NCI-H128 (cell line): ENCODE measurements at regions not wholly inside any gene's neighbourhood (a gene's known extent, or its start where the extent isn't known, plus 50 kb on each side); places are given as distances from the start of the nearest gene placed in this dataset.
"Not testable (repeated sequence)": the region's sequence is repeated elsewhere in the genome, so short reads cannot be mapped to it uniquely, and the experiment has no call there.

Experiments used
- DNase-seq: peaks from one replicate; lab custom pipeline; 2025; ENCODE audit not compliant: unreplicated experiment; lab: John Stamatoyannopoulos, UW

GRCh38 chr14:104303705-104304425 is 165.5 kb downstream of the KIF26A start:
- no peak for DNase-seq

- no peak for DNase-seq
Observed at GRCh38 chr14:104304451-104305351, 166.3 kb downstream of the KIF26A start.

- DNase-seq = no peak
Observed at GRCh38 chr14:104305511-104306449, 167.4 kb downstream of the KIF26A start.

- DNase-seq = no peak
Observed at GRCh38 chr14:104306450-104307040, 168.2 kb downstream of the KIF26A start.

DNA sequence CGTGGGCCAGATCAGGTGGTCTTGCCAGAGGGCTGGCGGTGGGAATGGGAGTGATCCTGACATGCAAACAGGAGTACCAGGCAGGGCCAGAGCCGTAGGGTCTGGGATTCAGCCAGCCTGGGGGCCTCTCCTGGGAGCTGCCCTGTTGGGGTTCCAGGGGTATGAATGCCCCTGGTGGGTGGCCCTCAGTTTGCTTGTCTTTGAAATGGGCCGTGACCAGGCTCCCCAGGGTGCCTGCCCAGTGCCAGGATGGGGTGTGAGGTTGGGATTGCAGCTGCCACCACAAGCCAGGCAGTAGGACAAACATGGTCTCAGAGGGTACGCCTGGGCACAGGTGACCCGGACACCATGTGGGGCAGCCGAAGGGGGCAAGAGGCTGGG is 168.8 kb downstream of the KIF26A start:
- DNase-seq = no peak

DNA sequence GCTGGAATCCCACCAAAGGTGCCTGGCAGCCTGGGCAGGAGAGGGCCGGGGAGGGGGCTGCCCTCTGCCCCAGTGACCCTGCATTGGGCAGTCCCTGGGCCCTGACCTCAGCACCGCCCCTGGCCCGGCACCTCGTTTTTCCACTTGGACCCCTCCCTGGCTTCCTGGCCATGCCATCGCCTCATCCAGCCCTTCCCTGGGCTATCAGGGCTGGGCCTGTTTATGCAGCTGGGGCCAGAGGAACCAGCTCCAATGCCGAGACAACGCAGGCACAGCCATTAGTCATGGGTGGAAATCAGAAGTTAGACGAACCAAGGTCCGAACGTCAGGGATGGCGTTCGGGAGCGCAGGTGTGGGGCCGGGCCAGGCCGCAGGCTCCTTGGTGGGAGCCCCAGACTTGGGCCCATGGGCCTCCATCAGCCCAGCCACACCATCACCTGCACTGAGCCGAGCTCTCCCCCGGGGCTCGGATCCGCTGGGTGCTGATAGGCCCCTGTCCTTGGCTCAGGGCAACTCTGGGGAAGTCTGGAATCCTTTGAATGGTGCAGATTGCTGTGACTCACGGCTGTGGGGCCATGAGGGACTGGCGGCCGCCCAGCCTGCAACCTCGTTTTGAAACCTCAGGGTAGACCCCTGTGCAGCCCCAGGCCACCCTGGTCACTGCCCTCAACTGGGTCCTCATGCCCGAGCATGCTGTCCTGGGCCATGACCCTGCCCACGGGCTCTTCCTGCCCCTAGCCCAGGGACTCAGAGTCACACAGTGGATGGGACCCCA is 169.4 kb downstream of the KIF26A start:
- DNase-seq = no peak

DNA sequence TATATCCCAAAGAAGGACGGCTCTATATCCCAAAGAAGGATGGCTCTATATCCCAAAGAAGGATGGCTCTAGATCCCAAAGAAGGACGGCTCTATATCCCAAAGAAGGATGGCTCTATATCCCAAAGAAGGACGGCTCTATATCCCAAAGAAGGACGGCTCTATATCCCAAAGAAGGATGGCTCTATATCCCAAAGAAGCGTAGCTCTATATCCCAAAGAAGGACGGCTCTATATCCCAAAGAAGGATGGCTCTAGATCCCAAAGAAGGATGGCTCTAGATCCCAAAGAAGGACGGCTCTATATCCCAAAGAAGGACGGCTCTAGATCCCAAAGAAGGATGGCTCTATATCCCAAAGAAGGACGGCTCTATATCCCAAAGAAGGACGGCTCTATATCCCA is 170.1 kb downstream of the KIF26A start:
- not testable (repeated sequence) for DNase-seq

DNA sequence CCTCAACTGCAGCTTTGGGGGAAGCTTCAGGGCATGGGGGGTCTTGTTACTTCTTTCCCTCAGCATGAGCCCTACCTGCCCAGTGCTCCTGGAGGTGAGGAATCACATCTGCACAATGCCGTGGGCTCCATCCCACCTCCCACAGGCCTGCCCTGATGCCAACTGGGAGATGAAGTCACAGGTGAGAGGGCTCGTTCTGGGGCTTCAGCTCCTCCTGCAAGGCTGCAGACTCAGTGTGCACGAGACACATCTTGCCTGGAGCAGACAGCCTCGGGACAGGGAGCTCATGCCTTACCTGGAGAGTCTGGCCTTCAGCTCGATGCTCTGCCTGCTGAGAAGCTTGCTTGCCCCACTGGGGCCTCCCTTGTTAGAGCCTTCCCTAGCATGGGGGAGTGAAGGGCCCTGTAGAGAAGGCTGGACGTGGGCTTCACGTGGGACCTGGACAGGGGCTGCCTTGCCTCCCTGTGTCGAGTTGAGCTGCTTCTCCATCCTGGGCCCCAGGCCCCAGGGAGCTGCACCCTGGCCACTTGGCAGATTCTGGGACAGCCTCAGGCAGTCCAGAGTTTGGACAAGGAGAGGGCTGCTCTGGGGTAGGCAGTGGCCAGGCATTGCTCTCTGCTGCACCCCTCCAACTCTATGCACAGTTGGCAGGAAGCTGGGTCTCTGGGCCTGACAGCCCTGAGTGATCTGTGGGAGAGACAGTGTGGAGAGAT is 171.4 kb downstream of the KIF26A start:
- no peak for DNase-seq

GRCh38 chr14:104311358-104311757 is 173.0 kb downstream of the KIF26A start:
- DNase-seq = no peak

- DNase-seq = no peak
Observed at GRCh38 chr14:104313674-104314073, 175.3 kb downstream of the KIF26A start.

DNA sequence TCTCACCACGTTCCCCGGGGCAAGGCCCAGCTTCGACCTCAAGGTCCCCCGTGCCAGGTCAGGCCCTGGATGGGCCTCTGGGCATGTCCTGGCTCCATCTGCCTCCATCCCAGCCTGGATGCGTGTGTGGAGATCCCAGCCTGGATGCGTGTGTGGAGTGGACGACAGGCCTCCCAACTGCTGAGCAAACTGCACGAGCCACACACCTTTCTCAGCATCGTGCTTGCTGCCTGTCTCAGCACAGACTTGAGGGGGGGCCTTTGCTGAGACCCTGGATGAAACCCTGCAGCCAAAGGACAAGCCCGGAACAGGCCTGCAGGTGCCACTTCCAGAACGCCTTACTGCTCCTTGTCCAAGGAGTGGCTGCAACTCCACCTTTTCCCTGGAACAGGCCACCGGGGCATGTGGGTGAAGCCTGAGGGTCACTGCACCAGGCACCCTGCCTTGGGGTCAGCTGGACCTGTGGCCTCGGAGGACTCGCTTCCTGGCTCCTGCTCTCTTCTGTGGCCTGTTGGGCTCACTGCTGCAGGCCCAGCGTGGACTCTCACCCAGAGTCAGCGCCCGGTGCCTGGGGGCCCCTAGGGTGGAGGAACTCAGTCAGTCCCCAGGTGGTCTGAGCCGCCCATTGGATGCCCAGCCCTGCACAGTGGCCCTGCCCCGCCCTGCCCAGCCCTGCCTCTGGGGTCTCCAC is 176.0 kb downstream of the KIF26A start:
- no peak for DNase-seq

- no peak for DNase-seq
Observed at GRCh38 chr14:104315169-104315568, 176.8 kb downstream of the KIF26A start.

DNA sequence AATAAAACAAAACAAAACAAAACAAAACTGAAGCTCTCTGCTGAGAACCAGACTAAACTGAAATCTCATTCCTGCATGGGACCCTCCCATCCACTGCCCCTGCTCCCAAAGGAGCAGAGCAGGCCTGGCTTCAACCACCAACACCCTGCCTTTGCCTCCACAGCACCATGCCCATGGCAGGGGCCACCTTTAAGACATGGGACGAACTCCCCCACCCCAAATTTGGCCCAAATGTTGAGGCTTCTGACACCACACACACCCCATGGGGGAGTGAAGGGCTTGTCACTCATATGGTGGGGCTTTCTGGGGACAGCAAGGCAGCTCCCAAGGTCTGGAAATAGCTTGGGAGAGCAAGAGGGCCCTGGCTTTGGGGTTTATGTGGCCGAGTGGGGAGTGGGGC is 177.2 kb downstream of the KIF26A start:
- no peak for DNase-seq

- no peak for DNase-seq
Observed at GRCh38 chr14:104316121-104316722, 177.8 kb downstream of the KIF26A start.

DNA sequence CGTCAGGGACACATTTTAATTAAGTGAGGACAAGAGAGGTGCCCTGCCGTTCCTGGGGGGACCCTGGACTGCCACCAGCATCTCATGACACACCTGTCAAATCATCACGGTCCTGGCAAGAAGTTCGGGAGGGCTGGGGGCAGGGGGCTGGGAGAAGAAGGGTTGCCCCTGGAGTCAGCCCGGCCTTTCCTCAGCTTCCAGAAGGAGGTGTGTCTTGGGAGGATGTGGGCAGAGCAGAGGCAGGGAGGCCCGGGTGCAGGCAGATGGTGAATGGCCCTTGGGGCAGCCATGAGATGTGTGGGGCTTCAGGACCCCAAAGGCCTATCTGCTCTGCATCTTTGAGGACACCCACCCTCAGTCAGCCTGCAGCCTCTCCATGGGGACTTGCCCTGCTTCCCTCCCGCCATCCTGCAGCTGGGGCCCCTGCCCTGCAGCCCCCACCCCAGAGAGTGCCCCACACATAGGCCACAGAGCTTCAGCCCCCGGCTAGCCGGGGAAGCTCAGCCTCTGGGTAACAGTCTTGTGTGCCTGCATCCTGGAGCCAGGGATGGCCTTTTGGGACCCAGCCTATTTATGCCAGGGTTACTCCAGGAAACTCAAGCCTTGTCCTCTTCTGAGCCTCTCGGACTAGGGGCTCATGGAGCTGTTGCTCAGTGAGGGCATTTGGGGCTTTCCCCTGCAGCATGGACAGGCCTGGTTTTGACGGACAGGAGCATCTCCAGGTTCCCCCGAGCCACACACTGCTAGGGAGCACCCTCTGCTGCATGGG is 178.5 kb downstream of the KIF26A start:
- DNase-seq = no peak

- no peak for DNase-seq
Observed at GRCh38 chr14:104317492-104317805, 179.1 kb downstream of the KIF26A start.

GRCh38 chr14:104317975-104318557 is 179.7 kb downstream of the KIF26A start:
- DNase-seq = no peak
